SKM-1 treated with dmso at 0.1 percent for 144 hours (cell line): ENCODE measurements at regions not wholly inside any gene's neighbourhood (a gene's known extent, or its start where the extent isn't known, plus 50 kb on each side); places are given as distances from the start of the nearest gene placed in this dataset.
A peak's percentile ranks its signal among the peaks of the same experiment; 100 is the strongest.

ENCODE experiments used
- DNase-seq: peaks from one replicate; lab custom pipeline; 2025; ENCODE audit not compliant: unreplicated experiment; lab: John Stamatoyannopoulos, UW

DNA sequence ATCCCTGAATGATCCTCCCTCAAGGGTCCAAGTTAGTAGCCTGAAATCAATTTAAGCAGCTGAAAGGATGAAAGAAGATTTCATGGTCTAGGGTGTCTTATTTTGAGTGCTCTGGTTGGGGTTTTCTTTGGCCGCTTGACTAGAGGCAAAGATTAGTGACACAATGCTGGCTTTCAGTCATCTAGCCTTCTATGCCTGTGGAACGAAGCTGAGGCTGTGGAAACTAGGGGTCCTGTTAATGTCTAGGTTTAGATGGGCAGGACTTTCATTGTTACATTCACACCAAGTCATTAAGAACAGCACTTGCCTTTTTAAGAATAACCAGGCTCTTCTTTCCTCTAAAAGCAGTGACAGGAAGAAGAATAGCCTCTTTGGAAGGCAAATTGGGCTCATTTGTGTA is 253.8 kb upstream of the E2F7 start:
- DNase-seq = no peak

DNA sequence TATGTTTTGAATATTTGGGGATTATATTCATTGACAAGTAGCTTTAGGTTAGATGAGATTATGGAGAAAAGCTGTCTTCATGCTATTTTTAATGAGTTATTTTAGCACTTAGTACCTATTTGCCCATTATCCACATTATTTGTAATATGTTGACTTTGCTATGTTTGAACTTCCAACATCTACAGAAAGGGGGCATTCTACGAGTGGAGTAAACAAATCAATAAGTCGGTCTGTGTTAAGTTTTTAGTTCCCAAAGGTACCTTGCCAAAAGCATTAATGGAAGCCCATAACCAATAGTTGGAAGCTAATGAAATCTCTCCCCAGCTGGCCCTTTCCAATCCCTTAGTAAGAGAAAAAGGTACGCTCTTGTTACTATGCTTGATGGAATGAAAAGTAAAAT is 250.0 kb upstream of the E2F7 start:
- DNase-seq = no peak

GRCh38 chr12:77314378-77315052 is 249.1 kb upstream of the E2F7 start:
- no peak for DNase-seq

GRCh38 chr12:77308056-77308455 is 242.7 kb upstream of the E2F7 start:
- DNase-seq = no peak

- DNase-seq = no peak
Observed at GRCh38 chr12:77300811-77301210, 235.4 kb upstream of the E2F7 start.

DNA sequence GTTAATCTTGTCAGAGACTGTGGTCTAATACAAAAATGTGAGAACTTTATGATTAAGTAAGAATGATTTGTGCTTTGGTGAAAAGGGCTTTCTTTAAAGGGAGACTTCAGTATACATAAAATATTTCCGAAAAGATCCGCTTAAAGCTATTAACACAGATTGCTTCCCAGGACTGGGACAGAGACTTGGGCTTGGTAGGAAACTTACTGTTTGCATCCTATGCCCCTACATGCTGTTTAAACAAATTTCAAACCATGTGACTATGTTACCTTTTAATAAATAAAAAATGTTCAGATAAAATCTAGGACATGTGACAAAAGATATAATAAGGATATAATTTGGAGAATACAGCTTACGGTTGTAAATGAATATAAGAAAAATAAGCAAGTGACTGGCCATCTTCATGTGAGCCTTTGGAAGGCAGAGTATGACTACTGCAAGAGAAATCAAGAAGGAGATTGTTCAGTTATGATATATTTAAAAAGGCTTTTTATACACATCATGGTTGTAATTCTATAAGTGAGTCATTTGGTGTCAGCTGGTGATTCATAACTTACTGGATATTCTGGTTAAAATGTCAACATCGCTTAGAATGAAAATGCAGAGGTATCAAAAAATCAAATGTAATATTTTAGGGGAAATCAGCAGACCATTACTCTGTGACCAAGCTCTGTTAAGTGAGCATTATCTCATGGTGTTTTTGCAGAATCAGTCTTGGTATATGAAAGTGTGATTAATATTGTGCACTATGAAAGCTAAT is 234.7 kb upstream of the E2F7 start:
- DNase-seq = no peak

DNA sequence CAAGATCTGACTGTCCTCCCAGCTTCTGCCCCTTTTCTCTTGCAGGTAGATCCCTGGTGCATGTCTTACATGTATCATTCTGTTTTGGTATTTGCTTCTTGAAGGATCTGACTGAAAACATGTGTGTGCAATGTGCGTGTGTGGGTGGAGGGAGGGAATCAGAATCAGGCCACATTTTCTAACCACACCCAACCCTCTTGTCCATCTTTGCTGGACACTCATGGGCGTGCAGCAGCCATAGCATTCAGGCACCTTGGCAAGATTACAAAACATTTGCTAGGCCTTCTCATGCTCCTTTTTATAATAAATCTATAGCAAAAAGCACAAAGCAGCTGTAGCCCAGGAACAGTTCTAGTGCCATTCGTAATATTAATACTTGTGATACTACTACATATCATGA is 233.6 kb upstream of the E2F7 start:
- no peak for DNase-seq

- DNase-seq = no peak
Observed at GRCh38 chr12:77294016-77294415, 228.6 kb upstream of the E2F7 start.

DNA sequence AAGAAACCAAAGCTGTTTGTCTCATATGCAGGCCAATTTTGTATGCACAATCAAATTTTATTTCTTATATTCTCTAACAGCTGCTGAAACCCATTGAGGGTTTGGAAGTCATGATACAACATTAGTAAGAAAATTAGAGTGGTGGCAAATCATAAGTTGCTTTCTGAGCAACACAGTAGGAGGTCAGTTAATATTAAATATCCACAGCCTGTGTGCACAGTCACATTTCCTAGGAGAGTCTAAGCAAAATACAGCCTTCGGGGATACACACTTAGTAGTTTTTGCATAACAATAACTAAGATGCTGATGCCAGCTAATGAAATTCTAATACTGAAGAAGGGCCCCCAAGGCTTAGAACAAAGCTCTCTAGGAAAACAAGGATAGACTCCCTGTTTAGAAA is 209.6 kb upstream of the E2F7 start:
- no peak for DNase-seq

GRCh38 chr12:77273898-77274297 is 208.5 kb upstream of the E2F7 start:
- DNase-seq = no peak

GRCh38 chr12:77256956-77257355 is 191.6 kb upstream of the E2F7 start:
- no peak for DNase-seq

GRCh38 chr12:77253321-77253720 is 188.0 kb upstream of the E2F7 start:
- no peak for DNase-seq

DNA sequence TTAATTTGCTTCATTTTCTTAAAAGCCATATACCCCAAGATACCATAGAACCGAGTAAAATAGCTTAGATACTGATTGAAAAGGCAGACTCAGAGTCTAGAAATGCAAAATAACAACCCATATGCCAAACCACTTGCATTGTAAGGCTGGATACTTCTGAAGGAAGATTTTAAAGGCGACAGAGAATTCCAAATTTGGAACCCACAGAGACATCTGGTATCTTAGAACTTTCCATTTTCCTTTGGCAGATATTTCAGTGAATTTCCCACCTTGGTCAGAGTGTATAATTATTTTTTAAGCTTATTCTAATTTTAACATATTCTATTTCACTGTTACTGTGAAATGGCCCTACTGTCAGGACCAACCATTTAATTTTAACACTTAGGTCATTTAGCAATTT is 186.4 kb upstream of the E2F7 start:
- no peak for DNase-seq

- DNase-seq = no peak
Observed at GRCh38 chr12:77249892-77250291, 184.5 kb upstream of the E2F7 start.

DNA sequence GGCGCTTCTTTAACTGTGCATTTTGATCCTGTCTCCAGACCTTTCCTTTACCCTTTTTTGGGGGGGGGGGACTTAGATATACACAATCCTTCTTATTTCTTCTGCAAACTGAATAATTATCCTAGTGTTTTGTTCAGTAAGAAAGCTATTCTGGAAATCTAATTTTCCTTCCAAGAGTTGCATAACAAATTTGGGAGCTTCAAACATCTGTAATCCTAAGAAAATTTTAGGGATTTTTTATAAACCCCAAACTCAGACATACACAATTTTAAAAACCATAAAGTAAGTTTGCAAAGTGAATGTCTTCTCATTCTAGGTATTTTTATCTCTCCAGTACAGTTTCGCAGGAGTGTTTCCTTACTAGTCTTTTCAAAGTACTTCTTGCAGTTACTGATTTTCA is 182.7 kb upstream of the E2F7 start:
- DNase-seq = no peak

DNA sequence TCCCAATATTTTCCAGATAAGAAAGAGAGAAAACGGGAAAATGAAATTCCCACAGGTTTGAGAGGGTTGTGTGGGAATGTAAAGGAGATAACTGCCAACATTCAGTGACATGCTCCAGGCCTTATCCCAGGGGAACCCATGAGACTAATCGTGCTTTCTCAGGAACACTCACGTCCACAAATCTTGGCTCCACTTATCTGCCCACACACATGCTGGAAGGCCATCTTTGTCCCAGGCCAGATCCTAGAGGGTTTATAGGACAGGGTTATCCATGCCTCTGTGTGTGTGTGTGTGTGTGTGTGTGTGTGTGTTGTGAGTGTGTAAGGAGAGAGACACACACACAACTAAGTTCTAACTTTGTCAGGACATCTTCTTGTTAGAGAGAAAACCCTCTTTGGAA is 182.2 kb upstream of the E2F7 start:
- DNase-seq = no peak

GRCh38 chr12:77243345-77243744 is 178.0 kb upstream of the E2F7 start:
- no peak for DNase-seq

GRCh38 chr12:77239617-77240016 is 174.2 kb upstream of the E2F7 start:
- DNase-seq = no peak

- no peak for DNase-seq
Observed at GRCh38 chr12:77238335-77238734, 173.0 kb upstream of the E2F7 start.

- no peak for DNase-seq
Observed at GRCh38 chr12:77237896-77238295, 172.5 kb upstream of the E2F7 start.

DNA sequence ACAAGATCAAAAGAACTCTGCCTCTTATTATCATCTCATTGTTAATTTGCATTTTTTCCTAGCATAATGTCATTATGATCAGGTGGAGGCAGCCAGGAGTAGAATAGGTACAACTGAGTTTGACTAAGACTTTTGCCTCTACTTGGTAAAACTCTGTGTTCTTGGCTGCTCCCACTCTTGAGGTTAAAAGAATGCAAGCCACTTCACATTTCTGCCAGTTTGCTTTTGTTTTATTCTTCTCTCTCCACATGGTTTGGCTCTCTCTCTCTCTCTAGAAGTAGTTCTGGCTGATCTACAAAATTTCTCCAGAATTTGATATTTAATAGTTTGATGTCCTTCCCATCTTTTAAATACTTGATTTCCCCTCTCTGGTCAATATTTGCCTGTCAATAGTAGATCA is 170.7 kb upstream of the E2F7 start:
- DNase-seq = no peak

GRCh38 chr12:77232045-77232444 is 166.7 kb upstream of the E2F7 start:
- no peak for DNase-seq

DNA sequence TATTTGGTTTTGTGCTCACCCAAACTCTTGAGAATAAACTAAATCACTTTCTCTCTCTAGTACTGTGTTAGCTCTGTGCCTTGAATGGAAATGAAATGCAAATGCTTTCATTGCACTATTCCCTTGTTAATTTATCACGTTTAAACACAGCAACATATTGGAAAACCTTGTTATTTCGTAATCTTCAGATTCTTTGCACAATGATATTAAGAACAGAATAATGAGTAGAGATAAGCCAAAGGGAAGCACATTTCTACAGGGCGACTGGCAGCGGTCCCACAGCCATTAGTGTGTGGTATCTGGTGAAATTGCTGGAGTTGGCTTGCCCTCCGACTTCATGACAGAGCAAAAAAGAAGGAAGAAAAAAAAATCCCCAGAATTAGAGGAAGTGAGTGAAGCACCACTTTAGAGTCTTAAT is 166.1 kb upstream of the E2F7 start:
- DNase-seq = peak; percentile 64
